ENCODE measurements at regions not wholly inside any gene's neighbourhood (a gene's known extent, or its start where the extent isn't known, plus 50 kb on each side); places are given as distances from the start of the nearest gene placed in this dataset.

DNA sequence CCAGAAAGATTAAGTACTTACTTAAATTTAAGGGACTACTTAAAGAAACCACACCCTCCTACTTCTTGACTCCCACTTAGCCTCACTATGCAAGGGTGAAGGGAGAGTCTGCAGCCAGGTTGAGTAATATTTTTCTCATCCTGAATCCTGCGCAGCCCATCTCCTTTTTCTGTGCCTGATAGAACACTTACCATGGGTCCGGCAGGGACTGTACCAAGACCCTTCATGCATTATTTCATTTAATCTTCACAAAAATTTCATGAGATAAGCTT lies 562.6 kb upstream of the CFAP20DC start:
- DNase-seq (ENCODE audit: extremely low spot score), result no peak
- POLR2A ChIA-PET, result no interaction called here
- CTCF ChIA-PET, result interaction anchor here (0.6 kb wide), 1 partner anchor 124 kb away, joined by 4 read pairs; no protein-coding TSS in a partner anchor
- no peak for TF ChIP-seq FOXM1 (IDR thresholded peaks at IDR 0.05; ENCODE audit: borderline replicate concordance)
- TF ChIP-seq ZNF384 (IDR thresholded peaks at IDR 0.05), result no peak
- no peak for TF ChIP-seq ELF4 (IDR thresholded peaks at IDR 0.05)
- TF ChIP-seq ARNT (IDR thresholded peaks at IDR 0.05), result no peak
- TF ChIP-seq HDGF (IDR thresholded peaks at IDR 0.05; ENCODE audit: borderline replicate concordance), result no peak
- no peak for TF ChIP-seq NFRKB (IDR thresholded peaks at IDR 0.05)
- TF ChIP-seq FOXA1 (IDR thresholded peaks at IDR 0.05), result no peak
- TF ChIP-seq FOXK2 (IDR thresholded peaks at IDR 0.05), result no peak

DNA sequence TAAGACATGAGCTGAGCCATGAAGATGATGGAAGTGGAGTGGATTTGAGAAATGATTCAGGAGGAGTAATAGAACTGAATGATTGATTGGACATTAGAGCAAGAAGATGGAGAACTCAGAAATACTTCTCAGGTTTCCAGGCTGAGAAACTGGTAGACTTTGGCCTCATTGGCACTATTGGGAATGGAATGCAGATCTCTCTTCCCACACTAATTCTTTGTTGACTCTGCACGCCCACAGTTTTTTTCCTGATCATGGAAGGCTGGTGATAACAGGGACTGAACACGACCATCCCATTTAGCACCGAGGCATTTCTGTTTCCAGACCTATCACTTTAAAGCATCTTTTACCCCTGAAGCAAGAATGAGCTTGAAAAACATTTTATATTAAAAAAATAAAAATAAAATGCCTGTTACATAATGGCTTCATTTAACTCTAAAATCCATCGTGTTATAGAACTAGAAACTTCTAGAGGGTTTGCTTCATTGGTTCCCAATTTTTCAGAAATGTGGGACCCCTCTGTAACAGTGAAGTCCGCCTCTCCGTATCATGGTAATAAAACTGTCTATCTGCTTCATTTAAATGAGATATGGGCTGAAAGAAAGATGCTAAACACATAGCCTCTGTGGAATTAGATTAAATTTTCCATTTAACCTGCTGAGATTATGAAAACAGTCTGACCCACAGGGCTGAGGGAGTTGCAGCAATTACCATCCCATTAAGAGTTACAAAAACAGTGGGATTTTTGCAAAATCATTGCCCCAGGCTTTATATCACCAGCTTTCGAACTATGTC lies 562.0 kb upstream of the CFAP20DC start:
- TF ChIP-seq FOXK2 (IDR thresholded peaks at IDR 0.05) (no peak), CTBP1 (IDR thresholded peaks at IDR 0.05; ENCODE audit: borderline replicate concordance) (peak; percentile 84; the same call in 1 of the 2 replicates)
- TF ChIP-seq, protein P1, sequence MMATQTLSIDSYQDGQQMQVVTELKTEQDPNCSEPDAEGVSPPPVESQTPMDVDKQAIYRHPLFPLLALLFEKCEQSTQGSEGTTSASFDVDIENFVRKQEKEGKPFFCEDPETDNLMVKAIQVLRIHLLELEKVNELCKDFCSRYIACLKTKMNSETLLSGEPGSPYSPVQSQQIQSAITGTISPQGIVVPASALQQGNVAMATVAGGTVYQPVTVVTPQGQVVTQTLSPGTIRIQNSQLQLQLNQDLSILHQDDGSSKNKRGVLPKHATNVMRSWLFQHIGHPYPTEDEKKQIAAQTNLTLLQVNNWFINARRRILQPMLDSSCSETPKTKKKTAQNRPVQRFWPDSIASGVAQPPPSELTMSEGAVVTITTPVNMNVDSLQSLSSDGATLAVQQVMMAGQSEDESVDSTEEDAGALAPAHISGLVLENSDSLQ (IDR thresholded peaks at IDR 0.05), result peak; percentile 93
- peak; percentile 39 for DNase-seq (ENCODE audit: extremely low spot score)
- ChIA-PET CTCF (interaction anchor here (0.6 kb wide), 1 partner anchor 124 kb away, joined by 4 read pairs; no protein-coding TSS in a partner anchor), POLR2A (no interaction called here)

DNA sequence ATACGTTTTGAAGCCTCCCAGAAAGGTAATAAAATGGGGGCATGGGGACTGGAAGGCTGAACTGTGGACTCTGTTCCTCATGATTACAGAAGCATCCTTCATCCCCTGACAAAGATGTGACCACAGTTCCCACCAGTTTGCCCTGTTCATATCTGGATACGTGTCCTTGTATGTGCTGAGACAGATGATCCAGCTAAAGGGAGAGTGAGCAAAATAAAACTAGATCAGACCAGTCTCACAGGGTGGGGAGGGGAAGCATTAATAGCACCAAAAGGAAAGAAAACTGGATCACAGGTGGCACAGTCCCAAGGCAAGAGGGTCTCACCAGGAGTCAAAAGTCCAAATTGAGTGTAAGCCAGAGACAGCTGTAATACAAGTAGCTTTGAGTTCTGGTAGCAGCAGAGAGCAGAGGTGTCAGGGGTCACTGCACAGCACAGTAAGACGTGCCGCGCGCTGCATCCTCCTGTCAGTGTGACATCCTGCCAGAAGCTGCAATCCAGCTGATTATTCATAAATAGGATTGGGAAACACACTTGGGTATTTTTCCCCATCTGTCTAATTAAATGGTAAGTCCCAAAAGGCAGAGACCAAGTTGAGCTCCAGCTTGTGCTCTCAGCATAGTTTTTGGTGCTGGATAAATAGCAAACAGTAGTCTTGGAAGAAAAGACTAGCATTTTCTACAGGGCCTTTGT lies 560.0 kb upstream of the CFAP20DC start:
- CTCF ChIA-PET, result no interaction called here
- POLR2A ChIA-PET, result no interaction called here
- DNase-seq (ENCODE audit: extremely low spot score), result no peak
- TF ChIP-seq LEF1 (IDR thresholded peaks at IDR 0.05; ENCODE audit: borderline replicate concordance) (no peak), NFRKB (IDR thresholded peaks at IDR 0.05) (no peak), TARDBP (IDR thresholded peaks at IDR 0.05) (no peak), ARNT (IDR thresholded peaks at IDR 0.05) (no peak), SP1 (IDR thresholded peaks at IDR 0.05) (no peak), ELF4 (IDR thresholded peaks at IDR 0.05) (no peak), SUZ12 (IDR thresholded peaks at IDR 0.05) (no peak), HDGF (IDR thresholded peaks at IDR 0.05; ENCODE audit: borderline replicate concordance) (no peak), FOXM1 (IDR thresholded peaks at IDR 0.05; ENCODE audit: borderline replicate concordance) (no peak), BHLHE40 (IDR thresholded peaks at IDR 0.05; ENCODE audit: borderline replicate concordance) (no peak), L3MBTL2 (conservative IDR thresholded peaks at IDR 0.05) (no peak), CTBP1 (IDR thresholded peaks at IDR 0.05; ENCODE audit: borderline replicate concordance) (no peak), FOXK2 (IDR thresholded peaks at IDR 0.05) (no peak), FOXA1 (IDR thresholded peaks at IDR 0.05) (no peak), ZNF384 (IDR thresholded peaks at IDR 0.05) (no peak)
- TF ChIP-seq, protein P1 (IDR thresholded peaks at IDR 0.05), result no peak

DNA sequence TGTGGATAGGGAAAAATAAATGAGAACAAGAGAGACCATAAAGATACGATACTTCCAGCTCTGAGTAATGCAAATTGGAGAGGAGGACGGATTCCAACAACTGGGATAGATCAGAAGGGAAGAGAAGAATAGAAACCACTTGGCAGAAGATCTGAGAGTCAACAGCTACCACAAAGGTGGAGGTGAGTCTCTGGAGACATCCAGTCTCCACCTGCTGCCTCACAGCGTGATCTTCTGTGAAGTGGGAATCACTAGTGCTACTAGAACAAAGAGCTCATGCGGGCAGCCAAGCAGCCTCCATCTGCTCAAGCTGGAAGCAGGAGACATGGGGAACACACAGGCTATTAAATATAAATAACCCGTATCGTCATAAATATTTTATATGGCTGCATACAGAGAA lies 558.5 kb upstream of the CFAP20DC start:
- no peak for DNase-seq (ENCODE audit: extremely low spot score)
- ChIA-PET CTCF (no interaction called here), POLR2A (no interaction called here)
- TF ChIP-seq ELF4 (IDR thresholded peaks at IDR 0.05), result no peak
- TF ChIP-seq, protein P1 (IDR thresholded peaks at IDR 0.05), result no peak
- no peak for TF ChIP-seq ZNF384 (IDR thresholded peaks at IDR 0.05)
- no peak for TF ChIP-seq ARNT (IDR thresholded peaks at IDR 0.05)
- TF ChIP-seq CTBP1 (IDR thresholded peaks at IDR 0.05; ENCODE audit: borderline replicate concordance), result no peak
- TF ChIP-seq FOXA1 (IDR thresholded peaks at IDR 0.05), result no peak
- TF ChIP-seq BHLHE40 (IDR thresholded peaks at IDR 0.05; ENCODE audit: borderline replicate concordance), result no peak
- TF ChIP-seq SP1 (IDR thresholded peaks at IDR 0.05), result no peak

DNA sequence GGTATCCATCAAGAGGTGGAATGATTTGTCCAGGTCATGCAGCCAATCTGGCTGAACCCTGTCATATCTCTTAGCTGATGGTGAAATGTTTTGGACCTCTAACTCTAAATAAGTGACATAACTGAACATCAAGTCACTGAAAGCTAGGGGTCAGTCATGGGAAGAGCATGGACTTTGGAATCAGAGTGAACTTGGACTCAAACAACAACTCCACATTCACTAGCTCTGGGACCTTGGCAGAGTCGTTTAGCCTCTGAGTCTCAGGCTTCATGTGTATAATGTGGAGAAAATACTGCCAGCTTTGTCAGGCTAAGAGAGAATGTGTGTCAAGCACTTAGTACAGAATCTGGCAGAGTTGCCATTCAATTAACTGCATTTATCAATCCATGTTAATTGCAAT lies 557.8 kb upstream of the CFAP20DC start:
- ChIA-PET CTCF (no interaction called here), POLR2A (no interaction called here)
- DNase-seq (ENCODE audit: extremely low spot score), result no peak

DNA sequence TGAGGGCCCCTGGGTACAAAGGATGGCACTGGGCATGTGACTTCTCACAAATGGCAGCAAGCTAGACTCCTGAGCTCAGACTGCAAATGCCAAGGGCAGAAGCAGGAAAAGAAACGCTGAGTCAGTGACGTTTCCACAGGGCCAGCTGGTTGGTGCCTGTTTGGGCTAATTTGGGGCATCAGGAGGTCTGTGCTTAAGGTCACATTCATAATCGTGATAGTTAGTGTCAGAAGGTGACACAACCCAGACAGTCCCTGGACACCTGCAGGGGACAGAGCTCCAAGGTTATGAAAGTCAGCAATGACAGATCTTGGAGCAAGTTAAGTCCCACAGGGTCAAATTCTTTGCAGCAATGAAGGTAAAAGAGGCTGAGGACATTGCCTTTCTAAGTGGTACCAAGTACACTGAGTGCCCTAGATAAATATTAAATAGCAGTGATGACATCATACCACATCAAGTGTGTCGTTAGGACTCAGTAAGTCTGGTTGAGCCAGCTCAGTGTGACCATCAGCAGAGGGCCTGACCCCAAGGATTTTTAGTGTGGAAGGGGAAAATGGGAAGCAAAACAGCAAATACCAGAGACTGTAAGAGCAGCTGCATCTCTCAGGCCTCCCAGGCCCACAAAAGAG lies 556.9 kb upstream of the CFAP20DC start:
- ChIA-PET CTCF (no interaction called here), POLR2A (no interaction called here)
- no peak for DNase-seq (ENCODE audit: extremely low spot score)
- TF ChIP-seq BHLHE40 (IDR thresholded peaks at IDR 0.05; ENCODE audit: borderline replicate concordance), result no peak
- no peak for TF ChIP-seq FOXK2 (IDR thresholded peaks at IDR 0.05)

More for the DNA sequence above, 557.8 kb upstream of the CFAP20DC start:
- TF ChIP-seq FOXM1 (IDR thresholded peaks at IDR 0.05; ENCODE audit: borderline replicate concordance), result no peak
